ENCODE measurements at regions not wholly inside any gene's neighbourhood (a gene's known extent, or its start where the extent isn't known, plus 50 kb on each side); places are given as distances from the start of the nearest gene placed in this dataset.

GRCh38 chr13:69180034-69180433 is 927.6 kb upstream of the ATXN8OS start (continued):
- TF ChIP-seq CTCF (IDR thresholded peaks at IDR 0.05; ENCODE audit: control extremely low read depth in 1 of 3, insufficient read depth in 1 of 3, low read depth in 1 of 3, low read length in 3 of 3) (no peak), RXRA (IDR thresholded peaks at IDR 0.05; ENCODE audit: insufficient read depth, low read depth, low read length) (no peak), SAP30 (IDR thresholded peaks at IDR 0.05; ENCODE audit: insufficient read depth, insufficient replicate concordance, low read length) (no peak), KDM1A (IDR thresholded peaks at IDR 0.05; ENCODE audit: borderline replicate concordance, low read length) (no peak), PHF8 (conservative IDR thresholded peaks at IDR 0.05; ENCODE audit: low read depth, low read length) (no peak), TAF7 (optimal IDR thresholded peaks at IDR 0.05; ENCODE audit: borderline replicate concordance, low read depth, low read length) (no peak)

All from H1 (cell line).